ENCODE measurements at regions not wholly inside any gene's neighbourhood (a gene's known extent, or its start where the extent isn't known, plus 50 kb on each side); places are given as distances from the start of the nearest gene placed in this dataset.

GRCh38 chr16:65537336-65537735, 415.5 kb upstream of the CDH11 start:
- TF ChIP-seq CTCF (IDR thresholded peaks at IDR 0.05) (no peak), POLR2A (IDR thresholded peaks at IDR 0.05) (no peak)
